ENCODE measurements at regions not wholly inside any gene's neighbourhood (a gene's known extent, or its start where the extent isn't known, plus 50 kb on each side); places are given as distances from the start of the nearest gene placed in this dataset.

DNA sequence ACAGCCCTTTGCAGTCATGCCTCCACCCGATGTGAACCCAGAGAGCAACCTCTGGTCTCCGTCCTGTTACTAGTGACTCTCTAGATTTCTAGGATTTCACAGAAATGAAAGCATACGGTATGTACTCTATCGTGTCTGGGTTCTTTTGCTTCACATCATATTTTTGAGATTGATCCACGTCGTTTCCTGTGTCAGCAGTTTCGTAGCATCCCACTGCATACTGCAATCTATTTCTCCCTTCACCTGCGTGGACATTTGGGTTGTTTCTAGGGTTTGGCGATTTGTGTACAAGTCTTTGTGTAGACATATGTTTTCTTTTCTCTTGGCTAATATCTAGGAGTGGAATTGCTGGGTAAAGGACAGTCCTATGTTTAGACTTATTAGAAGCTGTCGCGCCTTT is 119.8 kb upstream of the PCBD1 start:
- TF ChIP-seq EZH2 (IDR thresholded peaks at IDR 0.05; ENCODE audit: borderline replicate concordance, low read length): no peak
- TF ChIP-seq, protein P1, sequence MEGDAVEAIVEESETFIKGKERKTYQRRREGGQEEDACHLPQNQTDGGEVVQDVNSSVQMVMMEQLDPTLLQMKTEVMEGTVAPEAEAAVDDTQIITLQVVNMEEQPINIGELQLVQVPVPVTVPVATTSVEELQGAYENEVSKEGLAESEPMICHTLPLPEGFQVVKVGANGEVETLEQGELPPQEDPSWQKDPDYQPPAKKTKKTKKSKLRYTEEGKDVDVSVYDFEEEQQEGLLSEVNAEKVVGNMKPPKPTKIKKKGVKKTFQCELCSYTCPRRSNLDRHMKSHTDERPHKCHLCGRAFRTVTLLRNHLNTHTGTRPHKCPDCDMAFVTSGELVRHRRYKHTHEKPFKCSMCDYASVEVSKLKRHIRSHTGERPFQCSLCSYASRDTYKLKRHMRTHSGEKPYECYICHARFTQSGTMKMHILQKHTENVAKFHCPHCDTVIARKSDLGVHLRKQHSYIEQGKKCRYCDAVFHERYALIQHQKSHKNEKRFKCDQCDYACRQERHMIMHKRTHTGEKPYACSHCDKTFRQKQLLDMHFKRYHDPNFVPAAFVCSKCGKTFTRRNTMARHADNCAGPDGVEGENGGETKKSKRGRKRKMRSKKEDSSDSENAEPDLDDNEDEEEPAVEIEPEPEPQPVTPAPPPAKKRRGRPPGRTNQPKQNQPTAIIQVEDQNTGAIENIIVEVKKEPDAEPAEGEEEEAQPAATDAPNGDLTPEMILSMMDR (conservative IDR thresholded peaks at IDR 0.05 in 1 of 2, IDR thresholded peaks at IDR 0.05 in 1 of 2; ENCODE audit: extremely low read depth in 1 of 2, insufficient read depth in 1 of 2, low read depth in 1 of 2, low read length in 2 of 2): no peak
